ENCODE measurements at regions not wholly inside any gene's neighbourhood (a gene's known extent, or its start where the extent isn't known, plus 50 kb on each side); places are given as distances from the start of the nearest gene placed in this dataset.

DNA sequence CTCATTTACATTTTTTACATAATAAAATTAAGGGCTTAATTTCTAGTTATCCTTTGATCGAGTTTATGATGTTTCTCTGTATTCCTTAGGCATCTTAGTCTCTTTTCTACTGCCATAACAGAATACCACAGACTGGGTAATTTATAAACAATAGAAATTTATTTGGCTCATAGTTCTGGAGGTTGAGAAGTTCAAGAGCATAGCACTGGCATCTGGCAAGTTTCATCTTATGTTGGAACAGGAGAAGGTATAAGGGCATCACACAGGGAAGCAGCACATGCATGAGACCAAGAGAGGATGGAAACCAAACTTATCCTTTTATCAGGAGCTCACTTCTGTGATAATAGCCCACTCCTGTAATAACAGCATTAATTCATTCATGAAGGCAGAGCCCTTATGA is 284.9 kb upstream of the COX7C start (continued):
- TF ChIP-seq, protein P1, sequence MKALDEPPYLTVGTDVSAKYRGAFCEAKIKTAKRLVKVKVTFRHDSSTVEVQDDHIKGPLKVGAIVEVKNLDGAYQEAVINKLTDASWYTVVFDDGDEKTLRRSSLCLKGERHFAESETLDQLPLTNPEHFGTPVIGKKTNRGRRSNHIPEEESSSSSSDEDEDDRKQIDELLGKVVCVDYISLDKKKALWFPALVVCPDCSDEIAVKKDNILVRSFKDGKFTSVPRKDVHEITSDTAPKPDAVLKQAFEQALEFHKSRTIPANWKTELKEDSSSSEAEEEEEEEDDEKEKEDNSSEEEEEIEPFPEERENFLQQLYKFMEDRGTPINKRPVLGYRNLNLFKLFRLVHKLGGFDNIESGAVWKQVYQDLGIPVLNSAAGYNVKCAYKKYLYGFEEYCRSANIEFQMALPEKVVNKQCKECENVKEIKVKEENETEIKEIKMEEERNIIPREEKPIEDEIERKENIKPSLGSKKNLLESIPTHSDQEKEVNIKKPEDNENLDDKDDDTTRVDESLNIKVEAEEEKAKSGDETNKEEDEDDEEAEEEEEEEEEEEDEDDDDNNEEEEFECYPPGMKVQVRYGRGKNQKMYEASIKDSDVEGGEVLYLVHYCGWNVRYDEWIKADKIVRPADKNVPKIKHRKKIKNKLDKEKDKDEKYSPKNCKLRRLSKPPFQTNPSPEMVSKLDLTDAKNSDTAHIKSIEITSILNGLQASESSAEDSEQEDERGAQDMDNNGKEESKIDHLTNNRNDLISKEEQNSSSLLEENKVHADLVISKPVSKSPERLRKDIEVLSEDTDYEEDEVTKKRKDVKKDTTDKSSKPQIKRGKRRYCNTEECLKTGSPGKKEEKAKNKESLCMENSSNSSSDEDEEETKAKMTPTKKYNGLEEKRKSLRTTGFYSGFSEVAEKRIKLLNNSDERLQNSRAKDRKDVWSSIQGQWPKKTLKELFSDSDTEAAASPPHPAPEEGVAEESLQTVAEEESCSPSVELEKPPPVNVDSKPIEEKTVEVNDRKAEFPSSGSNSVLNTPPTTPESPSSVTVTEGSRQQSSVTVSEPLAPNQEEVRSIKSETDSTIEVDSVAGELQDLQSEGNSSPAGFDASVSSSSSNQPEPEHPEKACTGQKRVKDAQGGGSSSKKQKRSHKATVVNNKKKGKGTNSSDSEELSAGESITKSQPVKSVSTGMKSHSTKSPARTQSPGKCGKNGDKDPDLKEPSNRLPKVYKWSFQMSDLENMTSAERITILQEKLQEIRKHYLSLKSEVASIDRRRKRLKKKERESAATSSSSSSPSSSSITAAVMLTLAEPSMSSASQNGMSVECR (CRISPR knock-in tag; IDR thresholded peaks at IDR 0.05; ENCODE audit: borderline replicate concordance): no peak

DNA sequence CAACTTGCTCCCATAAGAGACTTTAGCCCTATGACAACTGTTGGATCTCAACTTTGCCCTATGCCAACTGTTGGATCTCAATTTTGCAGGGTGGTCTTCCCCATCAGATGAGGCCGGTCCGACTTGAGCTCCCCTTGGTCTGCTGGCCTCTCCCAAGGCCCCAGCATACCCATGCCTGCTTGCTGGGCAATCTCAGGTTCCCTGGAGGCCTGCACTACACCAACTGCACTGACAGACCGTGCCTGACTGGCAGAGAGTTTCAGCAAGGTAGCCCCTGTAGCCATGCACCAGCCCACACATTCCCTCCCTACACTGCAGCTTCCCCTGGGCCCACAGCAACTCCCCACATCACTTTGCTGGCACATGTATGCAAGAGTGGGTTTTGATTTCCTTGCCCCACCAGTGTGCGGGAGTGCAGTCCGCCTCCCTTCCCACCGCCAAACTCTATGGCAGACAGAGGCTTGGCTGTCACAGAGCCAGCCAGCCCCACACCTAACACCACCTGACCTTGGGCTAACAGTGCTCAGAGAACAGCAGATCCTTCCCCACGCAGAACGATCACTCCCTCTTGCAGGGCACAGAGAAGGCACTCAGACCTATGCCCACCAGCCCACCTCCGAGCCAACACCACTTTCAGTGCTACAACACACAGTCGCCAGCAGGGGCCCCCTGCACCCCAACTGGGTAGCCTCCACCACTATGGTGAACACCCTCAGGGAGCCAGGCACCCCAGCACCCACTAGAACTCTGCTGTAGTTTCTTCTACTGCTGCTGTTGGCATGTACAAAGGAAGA is 279.9 kb upstream of the COX7C start:
- ATAC-seq (peak; percentile 99), DNase-seq (ENCODE audit: low spot score) (peak; percentile 39)
- no peak overlapping the region for H3K4me3 Mint-ChIP-seq
- H3K36me3 Mint-ChIP-seq: no peaks in the 10 kb centered on the region
- POLR2A ChIA-PET: no interaction called here
- H3K27ac Mint-ChIP-seq: peak overlapping the region; percentile 25; the same call in 1 of the 2 replicates
- TF ChIP-seq, protein P2, sequence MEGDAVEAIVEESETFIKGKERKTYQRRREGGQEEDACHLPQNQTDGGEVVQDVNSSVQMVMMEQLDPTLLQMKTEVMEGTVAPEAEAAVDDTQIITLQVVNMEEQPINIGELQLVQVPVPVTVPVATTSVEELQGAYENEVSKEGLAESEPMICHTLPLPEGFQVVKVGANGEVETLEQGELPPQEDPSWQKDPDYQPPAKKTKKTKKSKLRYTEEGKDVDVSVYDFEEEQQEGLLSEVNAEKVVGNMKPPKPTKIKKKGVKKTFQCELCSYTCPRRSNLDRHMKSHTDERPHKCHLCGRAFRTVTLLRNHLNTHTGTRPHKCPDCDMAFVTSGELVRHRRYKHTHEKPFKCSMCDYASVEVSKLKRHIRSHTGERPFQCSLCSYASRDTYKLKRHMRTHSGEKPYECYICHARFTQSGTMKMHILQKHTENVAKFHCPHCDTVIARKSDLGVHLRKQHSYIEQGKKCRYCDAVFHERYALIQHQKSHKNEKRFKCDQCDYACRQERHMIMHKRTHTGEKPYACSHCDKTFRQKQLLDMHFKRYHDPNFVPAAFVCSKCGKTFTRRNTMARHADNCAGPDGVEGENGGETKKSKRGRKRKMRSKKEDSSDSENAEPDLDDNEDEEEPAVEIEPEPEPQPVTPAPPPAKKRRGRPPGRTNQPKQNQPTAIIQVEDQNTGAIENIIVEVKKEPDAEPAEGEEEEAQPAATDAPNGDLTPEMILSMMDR (IDR thresholded peaks at IDR 0.05): peak; percentile 27; the same call in 1 of the 2 replicates
- no peak for TF ChIP-seq TP53 (CRISPR knock-in tag; IDR thresholded peaks at IDR 0.05)
- TF ChIP-seq RELA (CRISPR knock-in tag; IDR thresholded peaks at IDR 0.05; ENCODE audit: borderline replicate concordance): 0 out of 2 replicates have a peak, but pooled peaks have one; percentile 38
- TF ChIP-seq FOXJ3 (CRISPR knock-in tag; IDR thresholded peaks at IDR 0.05; ENCODE audit: borderline replicate concordance): no peak
- no peaks in the 10 kb centered on the region for H3K27me3 Mint-ChIP-seq (ENCODE audit: low read depth)
- no peaks in the 10 kb centered on the region; the same call in 1 of the 2 replicates for H3K9me3 Mint-ChIP-seq
- CTCF ChIA-PET: no interaction called here
- no peaks in the 10 kb centered on the region for H3K4me1 Mint-ChIP-seq

DNA sequence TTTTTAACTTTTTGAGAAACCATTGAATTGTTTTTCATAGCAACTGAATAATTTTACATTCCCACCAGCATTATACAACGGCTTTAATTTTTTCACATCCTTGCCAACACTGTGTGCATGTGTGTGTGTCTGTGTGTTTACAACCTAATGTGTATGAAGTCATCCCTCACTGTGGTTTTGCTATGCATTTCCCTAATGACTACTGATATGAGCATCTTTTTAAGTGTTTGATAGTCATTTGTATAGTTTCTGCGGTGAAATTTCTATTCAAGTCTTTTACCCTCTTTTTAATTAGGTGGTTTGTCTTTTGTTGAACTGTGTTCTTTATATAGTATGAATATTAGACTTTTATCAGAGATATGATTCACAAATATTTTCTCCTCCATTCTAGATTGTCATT is 263.1 kb upstream of the COX7C start:
- TF ChIP-seq ZBTB21 (CRISPR knock-in tag; IDR thresholded peaks at IDR 0.05; ENCODE audit: borderline replicate concordance): no peak
- TF ChIP-seq ELF4 (CRISPR knock-in tag; IDR thresholded peaks at IDR 0.05; ENCODE audit: low read depth): no peak
- TF ChIP-seq, protein P3, sequence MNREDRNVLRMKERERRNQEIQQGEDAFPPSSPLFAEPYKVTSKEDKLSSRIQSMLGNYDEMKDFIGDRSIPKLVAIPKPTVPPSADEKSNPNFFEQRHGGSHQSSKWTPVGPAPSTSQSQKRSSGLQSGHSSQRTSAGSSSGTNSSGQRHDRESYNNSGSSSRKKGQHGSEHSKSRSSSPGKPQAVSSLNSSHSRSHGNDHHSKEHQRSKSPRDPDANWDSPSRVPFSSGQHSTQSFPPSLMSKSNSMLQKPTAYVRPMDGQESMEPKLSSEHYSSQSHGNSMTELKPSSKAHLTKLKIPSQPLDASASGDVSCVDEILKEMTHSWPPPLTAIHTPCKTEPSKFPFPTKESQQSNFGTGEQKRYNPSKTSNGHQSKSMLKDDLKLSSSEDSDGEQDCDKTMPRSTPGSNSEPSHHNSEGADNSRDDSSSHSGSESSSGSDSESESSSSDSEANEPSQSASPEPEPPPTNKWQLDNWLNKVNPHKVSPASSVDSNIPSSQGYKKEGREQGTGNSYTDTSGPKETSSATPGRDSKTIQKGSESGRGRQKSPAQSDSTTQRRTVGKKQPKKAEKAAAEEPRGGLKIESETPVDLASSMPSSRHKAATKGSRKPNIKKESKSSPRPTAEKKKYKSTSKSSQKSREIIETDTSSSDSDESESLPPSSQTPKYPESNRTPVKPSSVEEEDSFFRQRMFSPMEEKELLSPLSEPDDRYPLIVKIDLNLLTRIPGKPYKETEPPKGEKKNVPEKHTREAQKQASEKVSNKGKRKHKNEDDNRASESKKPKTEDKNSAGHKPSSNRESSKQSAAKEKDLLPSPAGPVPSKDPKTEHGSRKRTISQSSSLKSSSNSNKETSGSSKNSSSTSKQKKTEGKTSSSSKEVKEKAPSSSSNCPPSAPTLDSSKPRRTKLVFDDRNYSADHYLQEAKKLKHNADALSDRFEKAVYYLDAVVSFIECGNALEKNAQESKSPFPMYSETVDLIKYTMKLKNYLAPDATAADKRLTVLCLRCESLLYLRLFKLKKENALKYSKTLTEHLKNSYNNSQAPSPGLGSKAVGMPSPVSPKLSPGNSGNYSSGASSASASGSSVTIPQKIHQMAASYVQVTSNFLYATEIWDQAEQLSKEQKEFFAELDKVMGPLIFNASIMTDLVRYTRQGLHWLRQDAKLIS (CRISPR knock-in tag; IDR thresholded peaks at IDR 0.05; ENCODE audit: borderline replicate concordance): no peak
- TF ChIP-seq ZNF416 (CRISPR knock-in tag; IDR thresholded peaks at IDR 0.05): no peak
- no peak for TF ChIP-seq NR2C2 (CRISPR knock-in tag; IDR thresholded peaks at IDR 0.05)
- TF ChIP-seq, protein P4, sequence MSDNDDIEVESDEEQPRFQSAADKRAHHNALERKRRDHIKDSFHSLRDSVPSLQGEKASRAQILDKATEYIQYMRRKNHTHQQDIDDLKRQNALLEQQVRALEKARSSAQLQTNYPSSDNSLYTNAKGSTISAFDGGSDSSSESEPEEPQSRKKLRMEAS (CRISPR knock-in tag; IDR thresholded peaks at IDR 0.05): no peak
- CTCF ChIA-PET: no interaction called here
- Mint-ChIP-seq H3K36me3 (no peaks in the 10 kb centered on the region), H3K4me3 (no peak overlapping the region), H3K4me1 (no peaks in the 10 kb centered on the region), H3K27ac (no peak overlapping the region), H3K27me3 (ENCODE audit: low read depth) (no peaks in the 10 kb centered on the region), H3K9me3 (no peaks in the 10 kb centered on the region)
- POLR2A ChIA-PET: no interaction called here
- ATAC-seq: no peak
- no peak for DNase-seq (ENCODE audit: low spot score)
